ENCODE measurements at regions not wholly inside any gene's neighbourhood (a gene's known extent, or its start where the extent isn't known, plus 50 kb on each side); places are given as distances from the start of the nearest gene placed in this dataset.

GRCh38 chr3:76644305-76644675, 395.6 kb upstream of the ROBO2 start:
- no peak for TF ChIP-seq CTCF (IDR thresholded peaks at IDR 0.05; ENCODE audit: low read length)
- TF ChIP-seq EZH2 (optimal IDR thresholded peaks at IDR 0.05; ENCODE audit: low read depth, low read length), result no peak
